NCI-H187 (cell line): ENCODE measurements at regions not wholly inside any gene's neighbourhood (a gene's known extent, or its start where the extent isn't known, plus 50 kb on each side); places are given as distances from the start of the nearest gene placed in this dataset.
"Not testable (repeated sequence)": the region's sequence is repeated elsewhere in the genome, so short reads cannot be mapped to it uniquely, and the experiment has no call there.

Experiments
- DNase-seq, 2 experiments: peaks; one replicate each; lab custom pipeline; 2025; lab: John Stamatoyannopoulos, UW

GRCh38 chr6:21710216-21710615, 116.7 kb downstream of the SOX4 start:
- DNase-seq, result no peak

DNA sequence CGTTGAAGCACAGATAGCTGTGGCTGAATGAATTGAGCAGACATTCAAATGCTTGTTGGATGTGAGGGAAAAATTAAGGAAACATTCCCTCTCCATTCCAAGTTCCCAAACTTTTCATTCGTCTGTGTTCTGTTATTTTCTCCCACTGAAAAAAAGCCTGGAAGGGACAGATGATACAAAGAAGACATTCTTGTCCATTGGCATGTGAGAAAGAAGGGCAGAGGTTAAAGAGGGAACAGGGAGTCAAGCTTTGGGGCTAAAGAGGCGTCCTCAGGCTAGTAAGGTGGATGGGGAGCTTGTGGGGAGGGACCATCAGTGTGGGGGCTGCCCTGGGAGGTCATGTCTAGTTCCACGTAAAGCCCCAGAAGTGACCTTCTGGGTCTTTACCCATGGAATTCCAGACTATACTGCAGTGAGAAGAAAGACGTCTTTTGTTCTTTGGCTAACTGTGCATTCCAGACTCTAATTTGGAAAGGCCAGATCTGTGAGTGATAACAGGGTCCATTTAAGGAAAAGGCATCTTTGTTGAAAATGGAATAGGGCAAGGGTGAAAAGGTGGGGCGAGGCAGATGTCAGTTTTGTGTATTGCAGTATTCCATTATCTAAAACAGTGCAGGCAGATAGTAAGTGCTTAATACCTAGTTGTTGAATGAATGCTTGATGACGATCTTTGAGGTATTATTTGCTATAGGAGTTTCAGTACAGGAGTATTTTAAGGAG, 117.5 kb downstream of the SOX4 start:
- DNase-seq, result no peak

GRCh38 chr6:21712213-21712612, 118.7 kb downstream of the SOX4 start:
- no peak for DNase-seq

GRCh38 chr6:21713481-21713880, 119.9 kb downstream of the SOX4 start:
- DNase-seq, result no peak

- DNase-seq, result no peak
Observed at GRCh38 chr6:21715180-21715579, 121.6 kb downstream of the SOX4 start.

DNA sequence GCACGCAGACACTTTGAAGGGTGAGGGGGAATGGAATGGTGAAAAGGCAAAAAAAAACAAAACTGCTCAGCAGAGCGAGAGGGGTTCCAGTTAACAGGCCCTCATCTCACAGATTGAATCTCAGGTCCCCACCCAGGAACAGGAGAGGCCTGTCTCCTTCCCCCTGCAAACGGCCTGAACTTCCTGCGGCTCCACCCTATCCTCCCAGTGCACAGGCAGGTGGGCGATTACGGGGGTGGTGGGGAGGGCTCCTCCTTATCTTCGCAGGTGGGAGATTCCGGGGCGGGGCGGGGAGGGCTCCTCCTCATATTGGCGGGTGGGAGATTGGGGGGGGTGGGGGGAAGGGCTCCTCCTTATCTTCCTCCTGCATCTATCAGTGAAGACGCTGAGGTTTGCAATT, 129.0 kb downstream of the SOX4 start:
- DNase-seq, result no peak

DNA sequence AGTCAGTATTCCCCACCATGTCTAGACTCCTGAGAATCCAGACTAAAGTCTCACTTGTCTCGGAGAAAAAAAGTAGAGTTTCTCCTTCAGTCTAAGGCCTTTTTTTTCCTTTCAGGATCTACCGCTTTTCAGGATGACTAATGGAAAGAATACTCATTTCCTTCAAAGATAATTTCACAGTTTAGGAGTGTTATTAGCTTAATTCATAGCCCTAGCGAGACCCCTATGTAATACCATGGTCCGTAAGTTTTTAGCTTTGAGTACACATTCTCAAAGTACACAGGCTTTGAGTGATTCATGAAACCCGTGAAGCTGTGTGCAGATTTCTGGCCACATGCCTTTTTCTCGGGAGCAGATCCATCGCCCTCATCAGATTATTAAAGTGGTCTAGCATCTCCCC, 133.1 kb downstream of the SOX4 start:
- DNase-seq, result no peak

GRCh38 chr6:21728141-21728540, 134.6 kb downstream of the SOX4 start:
- DNase-seq, result no peak

GRCh38 chr6:21729431-21729830, 135.9 kb downstream of the SOX4 start:
- no peak for DNase-seq

GRCh38 chr6:21730533-21730932, 137.0 kb downstream of the SOX4 start:
- DNase-seq, result no peak

- no peak for DNase-seq
Observed at GRCh38 chr6:21731411-21732031, 138.0 kb downstream of the SOX4 start.

- not testable (repeated sequence) for DNase-seq
Observed at GRCh38 chr6:21732032-21732730, 138.6 kb downstream of the SOX4 start.

- no peak for DNase-seq
Observed at GRCh38 chr6:21732731-21733130, 139.2 kb downstream of the SOX4 start.

- DNase-seq, result no peak
Observed at GRCh38 chr6:21733311-21733710, 139.8 kb downstream of the SOX4 start.

DNA sequence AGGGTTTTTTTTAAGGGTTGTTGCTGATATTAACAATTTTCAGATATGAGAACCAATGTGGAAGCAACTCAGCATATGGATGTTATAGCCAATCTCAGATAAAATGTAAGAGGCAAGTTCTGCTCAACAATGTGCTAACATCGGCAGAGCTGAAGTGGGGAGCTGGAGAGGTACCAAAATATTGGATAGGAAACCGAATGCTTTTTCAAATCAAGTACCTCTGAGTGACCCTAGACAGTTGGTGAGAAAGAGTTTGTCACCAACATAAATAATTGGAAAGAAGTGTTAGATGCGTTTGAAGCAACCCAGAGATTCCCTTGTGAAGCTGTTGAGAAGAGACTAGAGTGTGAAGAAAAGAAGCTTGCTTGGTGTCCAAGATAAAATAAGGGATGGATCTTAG, 140.7 kb downstream of the SOX4 start:
- DNase-seq, result no peak

DNA sequence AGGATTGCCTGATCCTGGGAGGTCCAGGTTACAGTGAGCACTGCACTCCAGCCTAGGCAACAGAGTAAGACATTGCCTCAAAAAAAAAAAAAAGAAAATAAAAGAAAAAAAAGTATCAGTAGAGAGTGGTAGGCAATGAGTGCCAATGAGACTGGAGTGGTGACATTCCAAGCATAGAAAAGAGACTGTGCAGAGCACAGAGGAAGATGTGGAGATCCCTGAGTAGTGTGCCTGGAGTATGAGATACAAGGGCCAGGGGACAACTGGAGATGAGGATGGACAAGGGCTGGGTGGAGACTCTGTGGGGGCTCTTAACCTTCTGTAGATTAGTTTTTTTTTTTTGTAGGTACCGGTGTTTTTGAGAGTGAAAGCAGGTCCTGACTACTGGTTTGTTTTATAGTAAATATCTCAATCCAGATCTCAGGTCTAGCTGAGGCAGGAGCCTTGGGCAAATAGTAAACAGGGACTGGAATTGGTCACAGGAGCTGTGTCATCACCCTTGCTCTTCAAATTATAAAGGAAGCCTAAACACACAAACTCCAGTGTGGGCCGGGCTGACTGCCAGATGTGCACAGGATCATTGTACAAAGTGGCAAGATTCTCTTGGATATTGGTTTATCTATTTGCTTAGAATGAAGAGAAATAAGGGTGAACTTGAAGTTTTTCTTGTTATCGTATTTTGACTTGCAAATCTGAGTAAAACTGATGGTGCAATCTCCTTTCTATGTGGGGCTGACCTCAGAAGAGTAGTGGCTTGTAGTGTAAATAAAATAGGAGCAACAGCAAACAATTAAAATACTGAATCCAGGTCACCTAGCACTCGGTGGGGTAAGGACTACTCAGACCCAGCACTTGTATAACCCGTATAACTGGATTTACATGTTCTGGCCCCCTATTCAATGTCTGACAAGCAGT, 144.9 kb downstream of the SOX4 start:
- no peak for DNase-seq

GRCh38 chr6:21739241-21739640, 145.7 kb downstream of the SOX4 start:
- no peak for DNase-seq

DNA sequence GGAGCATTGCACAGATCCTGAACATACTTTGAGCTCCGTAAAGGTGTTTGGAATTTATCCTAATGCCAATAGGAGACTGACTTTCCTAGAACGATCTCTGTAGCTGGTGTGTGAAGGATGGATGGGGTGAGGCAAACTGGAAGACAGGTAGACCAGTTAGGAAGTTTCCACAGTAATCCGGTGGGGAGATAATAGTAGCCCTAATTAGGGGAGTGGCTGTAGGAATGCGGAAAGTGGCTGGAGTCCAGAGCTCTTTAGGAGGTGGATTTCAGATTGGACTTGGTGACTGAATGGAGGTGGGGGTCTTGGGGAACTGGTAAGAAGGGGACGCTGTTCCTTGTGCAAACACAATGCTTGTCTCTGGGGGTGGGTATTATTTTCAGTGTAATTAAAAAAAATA, 146.3 kb downstream of the SOX4 start:
- no peak for DNase-seq

GRCh38 chr6:21740376-21741124, 147.0 kb downstream of the SOX4 start:
- DNase-seq, result no peak

DNA sequence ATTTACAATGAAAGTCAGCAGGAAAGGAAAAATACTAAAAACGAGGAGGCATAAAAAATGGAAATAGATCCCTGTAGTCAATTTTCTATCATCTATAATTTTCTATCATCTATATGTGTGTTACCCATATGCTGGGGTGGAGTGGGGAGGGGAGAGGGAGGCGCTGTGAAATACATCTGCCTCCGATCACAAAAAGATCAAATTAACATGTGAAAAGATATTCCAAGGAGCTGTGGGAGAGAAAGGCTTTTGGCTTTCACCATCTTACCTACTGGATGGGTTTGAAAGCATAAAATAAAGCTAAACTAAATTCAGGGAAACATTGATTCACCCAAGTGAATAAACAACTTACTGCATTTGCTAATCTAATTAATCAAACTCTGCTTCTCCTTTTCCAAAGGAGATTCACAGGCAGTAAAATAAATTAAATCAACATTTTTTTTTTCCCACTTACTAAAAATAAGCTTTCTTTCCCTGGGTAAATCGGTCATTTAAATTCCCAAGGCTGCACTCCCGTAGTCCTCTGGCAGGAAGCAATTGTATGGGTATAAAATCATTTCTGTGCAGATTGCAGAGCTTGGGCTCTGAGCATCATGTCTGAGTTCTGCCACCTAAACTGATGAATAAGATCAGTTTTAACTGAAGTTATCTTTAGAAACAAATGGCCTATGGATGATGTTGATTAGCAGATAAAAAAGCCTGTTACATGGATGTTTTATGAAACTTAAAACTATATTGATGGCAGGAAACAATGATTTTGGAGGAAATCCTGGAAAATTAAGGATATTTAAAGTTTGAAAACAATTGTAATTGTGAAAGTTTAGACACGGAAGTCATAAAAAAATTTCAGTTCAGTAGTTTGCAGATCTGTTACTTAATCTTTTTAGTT, 147.9 kb downstream of the SOX4 start:
- DNase-seq, result no peak
